Panc1 (cell line): ENCODE measurements at regions not wholly inside any gene's neighbourhood (a gene's known extent, or its start where the extent isn't known, plus 50 kb on each side); places are given as distances from the start of the nearest gene placed in this dataset.

ENCODE experiments used
- ATAC-seq: fragments of 200-7000 bp; cut with Tn5 transposase; 2 replicates; pipeline ENCODE4 v1.9.1; 2020; ENCODE audit warnings: mild to moderate bottlenecking, moderate library complexity
- BruUV-seq: library from RNA; stranded (reverse); fragments of 400-500 nt; replicated peaks from 2 replicates; lab custom pipeline; 2021; lab: Mats Ljungman, UMichigan
- CTCF ChIA-PET: fragments of 300-600 bp; sonication (Branson Sonifier 250); formaldehyde crosslinking; loops from one replicate; lab custom pipeline; 2022; ENCODE audit warnings: antibody characterized with exemption; lab: Charles Lee
- POLR2A ChIA-PET: fragments of 300-600 bp; sonication (Branson Sonifier 250); formaldehyde crosslinking; loops from one replicate; lab custom pipeline; 2022; ENCODE audit warnings: antibody characterized with exemption; lab: Charles Lee
- DNase-seq: peaks from one replicate; pipeline ENCODE4 v3.0.0-alpha.2; 2010; ENCODE audit warnings: low read depth, low spot score
- H3K27ac ChIP-seq: 2 replicates; pipeline ENCODE4 v1.5.1; 2011; ENCODE audit warnings: mild to moderate bottlenecking, low read length, inconsistent platforms
- H3K27me3 ChIP-seq: fragments of 200-500 bp; sonication (Bioruptor generic); 2 replicates; pipeline ENCODE4 v1.6.0; 2014; ENCODE audit warnings: low read length, inconsistent platforms; ENCODE audit not compliant: control insufficient read depth, insufficient read depth
- H3K36me3 ChIP-seq: fragments of 200-500 bp; sonication (Bioruptor generic); 2 replicates; pipeline ENCODE4 v1.5.1; 2014; ENCODE audit warnings: inconsistent platforms, mild to moderate bottlenecking, low read length, moderate library complexity; ENCODE audit not compliant: control insufficient read depth, insufficient read depth
- H3K4me1 ChIP-seq: 2 replicates; pipeline ENCODE4 v1.5.1; 2011; ENCODE audit warnings: inconsistent platforms, mild to moderate bottlenecking, low read length, moderate library complexity; ENCODE audit not compliant: control insufficient read depth, insufficient read depth
- H3K4me3 ChIP-seq, 2 experiments: 2 replicates each; pipeline ENCODE4 v1.5.1; 2011 to 2012; ENCODE audit warnings: low read depth in 2 of 2, low read length in 2 of 2, mild to moderate bottlenecking in 2 of 2, inconsistent platforms in 1 of 2, moderate library complexity in 1 of 2
- H3K9me3 ChIP-seq: fragments of 200-500 bp; sonication (Bioruptor generic); 2 replicates; pipeline ENCODE4 v1.5.1; 2014; ENCODE audit warnings: low read depth, mild to moderate bottlenecking, inconsistent platforms, low read length, moderate library complexity; ENCODE audit not compliant: control insufficient read depth, insufficient read depth
- CTCF ChIP-seq: fragments of 450-650 bp; IDR thresholded peaks from 2 replicates; pipeline ENCODE4 v1.5.1; 2017; ENCODE audit warnings: mild to moderate bottlenecking
- POLR2AphosphoS5 ChIP-seq: IDR thresholded peaks from 2 replicates; pipeline ENCODE4 v1.6.1; 2012; ENCODE audit warnings: mild to moderate bottlenecking, low read depth, low read length, moderate library complexity
- REST ChIP-seq, 2 experiments: IDR thresholded peaks; 2 replicates each; pipeline ENCODE4 v1.6.1; 2011 to 2012; ENCODE audit warnings: low read depth in 2 of 2, control low read depth in 1 of 2, low read length in 1 of 2, mild to moderate bottlenecking in 1 of 2, moderate library complexity in 1 of 2; ENCODE audit not compliant: insufficient read depth in 1 of 2
- SIN3A ChIP-seq: IDR thresholded peaks from 2 replicates; pipeline ENCODE4 v1.6.1; 2012; ENCODE audit warnings: low read depth, mild to moderate bottlenecking, low read length, moderate library complexity, borderline replicate concordance; ENCODE audit not compliant: insufficient read depth
- TCF7L2 ChIP-seq: IDR thresholded peaks from 2 replicates; pipeline ENCODE4 v1.6.1; 2011; ENCODE audit warnings: mild to moderate bottlenecking, low read depth, low read length, inconsistent platforms
- in situ Hi-C: cut with HindIII; loops from 2 replicates; pipeline ENCODE4 v1.10.0; 2016; ENCODE audit warnings: low sequenced_read_pairs, low pct_unique_long_range_greater_than_20kb
- intact Hi-C: fragments of 100-400 bp; cut with micrococcal nuclease; formaldehyde crosslinking; loops from one replicate; pipeline ENCODE4 v1.10.0; 2022; ENCODE audit not compliant: unreplicated experiment

- DNase-seq (no peak), ATAC-seq (no peak)
- Histone ChIP-seq H3K27ac (no peak overlapping the region), H3K4me3 (no peak overlapping the region), H3K36me3 (no peaks in the 10 kb centered on the region), H3K9me3 (no peaks in the 10 kb centered on the region), H3K4me1 (no peaks in the 10 kb centered on the region), H3K27me3 (no peaks in the 10 kb centered on the region; the same call in 1 of the 2 replicates)
- no TSS peak for BruUV-seq
- no peak for TF ChIP-seq CTCF
- TF ChIP-seq POLR2AphosphoS5, result no peak
- TF ChIP-seq TCF7L2, result no peak
- TF ChIP-seq SIN3A, result no peak
- no peak for TF ChIP-seq REST (IDR thresholded peaks at IDR 0.05; ENCODE audit: insufficient read depth in 1 of 2, low read depth in 2 of 2, low read length in 1 of 2)
- POLR2A ChIA-PET, result no interaction called here
- in situ Hi-C loops (no loop called here), intact Hi-C loops (no loop called here)
- CTCF ChIA-PET, result no interaction called here
Measured at GRCh38 chr12:130222519-130223218, 60.4 kb downstream of the FZD10 start.

GRCh38 chr12:130223767-130224244 lies 61.5 kb downstream of the FZD10 start:
- POLR2A ChIA-PET, result no interaction called here
- Histone ChIP-seq H3K9me3 (no peaks in the 10 kb centered on the region), H3K36me3 (no peaks in the 10 kb centered on the region), H3K4me1 (no peaks in the 10 kb centered on the region), H3K27me3 (no peaks in the 10 kb centered on the region; the same call in 1 of the 2 replicates), H3K27ac (no peak overlapping the region), H3K4me3 (no peak overlapping the region)
- DNase-seq (no peak), ATAC-seq (no peak)
- no peak for TF ChIP-seq SIN3A
- no peak for TF ChIP-seq POLR2AphosphoS5
- no peak for TF ChIP-seq TCF7L2
- TF ChIP-seq REST (IDR thresholded peaks at IDR 0.05; ENCODE audit: insufficient read depth in 1 of 2, low read depth in 2 of 2, low read length in 1 of 2), result no peak
- no peak for TF ChIP-seq CTCF
- CTCF ChIA-PET, result no interaction called here
- in situ Hi-C loops (no loop called here), intact Hi-C loops (no loop called here)
- BruUV-seq, result no TSS peak
